Stimulated activated naive B cell treated with anti-CD40 and anti-IgM and Interleukin-4, amounts not matched to agents 10 μg/mL and 1 μg/mL and 100 μg/mL, for 72 hours (primary cell): ENCODE measurements at regions not wholly inside any gene's neighbourhood (a gene's known extent, or its start where the extent isn't known, plus 50 kb on each side); places are given as distances from the start of the nearest gene placed in this dataset.

Experiments
- ATAC-seq, 2 donors: fragments of 150-1000 bp; cut with Tn5 transposase; replicated peaks; 2 replicates each; pipeline ENCODE4 v1.10.0; 2021; ENCODE audit warnings: moderate library complexity in 1 of 2
- DNase-seq: peaks from one replicate; pipeline ENCODE4 v3.0.0; 2021
- H3K27ac Mint-ChIP-seq: one replicate; pipeline ENCODE4 v1.8.0; 2022; ENCODE audit warnings: mild to moderate bottlenecking, mixed read lengths
- H3K27me3 Mint-ChIP-seq, 2 donors: one replicate each; pipeline ENCODE4 v1.8.0; 2022; ENCODE audit warnings: mixed read lengths in 2 of 2
- H3K36me3 Mint-ChIP-seq, 2 donors: one replicate each; pipeline ENCODE4 v1.8.0; 2022; ENCODE audit warnings: mixed read lengths in 2 of 2, mild to moderate bottlenecking in 1 of 2
- H3K4me1 Mint-ChIP-seq, 2 donors: one replicate each; pipeline ENCODE4 v1.8.0; 2022; ENCODE audit warnings: mixed read lengths in 2 of 2, mild to moderate bottlenecking in 1 of 2
- H3K4me3 Mint-ChIP-seq, 2 donors: one replicate each; pipeline ENCODE4 v1.8.0; 2022; ENCODE audit warnings: mild to moderate bottlenecking in 2 of 2, mixed read lengths in 2 of 2, moderate library complexity in 1 of 2
- H3K9me3 Mint-ChIP-seq, 2 donors: one replicate each; pipeline ENCODE4 v1.8.0; 2022; ENCODE audit warnings: mixed read lengths in 2 of 2, mild to moderate bottlenecking in 1 of 2

- Mint-ChIP-seq H3K4me1 (no peaks in the 10 kb centered on the region), H3K4me3 (no peak overlapping the region), H3K9me3 (peaks cover 6 to 15% of the 10 kb centered on the region in 2 donors), H3K27me3 (no peaks in the 10 kb centered on the region), H3K27ac (no peak overlapping the region), H3K36me3 (no peaks in the 10 kb centered on the region)
- ATAC-seq: no peak
- no peak for DNase-seq
Observed at GRCh38 chr14:28542040-28542439, 224.5 kb upstream of the FOXG1 start.

- no peaks in the 10 kb centered on the region for H3K9me3 Mint-ChIP-seq
- H3K36me3 Mint-ChIP-seq: no peaks in the 10 kb centered on the region
- no peak for DNase-seq
- H3K27me3 Mint-ChIP-seq: no peaks in the 10 kb centered on the region
- H3K4me1 Mint-ChIP-seq: no peaks in the 10 kb centered on the region
- H3K4me3 Mint-ChIP-seq: no peak overlapping the region
- H3K27ac Mint-ChIP-seq: no peak overlapping the region
- no peak for ATAC-seq
Observed at GRCh38 chr14:28565345-28565744, 201.2 kb upstream of the FOXG1 start.

GRCh38 chr14:28570391-28570790, 196.2 kb upstream of the FOXG1 start:
- H3K27me3 Mint-ChIP-seq: no peaks in the 10 kb centered on the region
- H3K4me1 Mint-ChIP-seq: no peaks in the 10 kb centered on the region
- DNase-seq (no peak), ATAC-seq (no peak)
- H3K9me3 Mint-ChIP-seq: peaks cover 5 to 9% of the 10 kb centered on the region in 2 donors
- H3K27ac Mint-ChIP-seq: no peak overlapping the region
- H3K4me3 Mint-ChIP-seq: no peak overlapping the region
- H3K36me3 Mint-ChIP-seq: no peaks in the 10 kb centered on the region

- no peak for DNase-seq
- no peak overlapping the region for H3K27ac Mint-ChIP-seq
- ATAC-seq: no peak
- H3K9me3 Mint-ChIP-seq: peaks cover 5 to 9% of the 10 kb centered on the region in 2 donors
- H3K36me3 Mint-ChIP-seq: no peaks in the 10 kb centered on the region
- H3K27me3 Mint-ChIP-seq: no peaks in the 10 kb centered on the region
- no peaks in the 10 kb centered on the region for H3K4me1 Mint-ChIP-seq
- no peak overlapping the region for H3K4me3 Mint-ChIP-seq
Observed at GRCh38 chr14:28571636-28572035, 195.0 kb upstream of the FOXG1 start.

GRCh38 chr14:28576523-28576922, 190.1 kb upstream of the FOXG1 start:
- DNase-seq (no peak), ATAC-seq (no peak)
- no peaks in the 10 kb centered on the region for H3K36me3 Mint-ChIP-seq
- no peak overlapping the region for H3K4me3 Mint-ChIP-seq
- H3K9me3 Mint-ChIP-seq: peaks cover 5 to 9% of the 10 kb centered on the region in 2 donors
- H3K27me3 Mint-ChIP-seq: no peaks in the 10 kb centered on the region
- H3K4me1 Mint-ChIP-seq: no peaks in the 10 kb centered on the region
- no peak overlapping the region for H3K27ac Mint-ChIP-seq

GRCh38 chr14:28577187-28577586, 189.4 kb upstream of the FOXG1 start:
- Mint-ChIP-seq H3K36me3 (no peaks in the 10 kb centered on the region), H3K4me1 (no peaks in the 10 kb centered on the region), H3K27me3 (no peaks in the 10 kb centered on the region), H3K9me3 (peaks cover 5 to 9% of the 10 kb centered on the region in 2 donors), H3K4me3 (no peak overlapping the region), H3K27ac (no peak overlapping the region)
- DNase-seq: no peak
- no peak for ATAC-seq

GRCh38 chr14:28577711-28578131, 188.9 kb upstream of the FOXG1 start:
- Mint-ChIP-seq H3K27ac (no peak overlapping the region), H3K9me3 (peaks cover 3 to 6% of the 10 kb centered on the region in 2 donors), H3K4me3 (no peak overlapping the region), H3K27me3 (no peaks in the 10 kb centered on the region), H3K4me1 (no peaks in the 10 kb centered on the region), H3K36me3 (no peaks in the 10 kb centered on the region)
- no peak for DNase-seq
- no peak for ATAC-seq

GRCh38 chr14:28584951-28585350, 181.6 kb upstream of the FOXG1 start:
- Mint-ChIP-seq H3K27ac (no peak overlapping the region), H3K4me1 (no peaks in the 10 kb centered on the region), H3K36me3 (no peaks in the 10 kb centered on the region), H3K9me3 (peaks cover 0 to 1% of the 10 kb centered on the region in 2 donors), H3K27me3 (no peaks in the 10 kb centered on the region), H3K4me3 (no peak overlapping the region)
- no peak for ATAC-seq
- no peak for DNase-seq

- no peak overlapping the region for H3K27ac Mint-ChIP-seq
- H3K4me3 Mint-ChIP-seq: no peak overlapping the region
- no peaks in the 10 kb centered on the region for H3K4me1 Mint-ChIP-seq
- ATAC-seq: no peak
- H3K27me3 Mint-ChIP-seq: no peaks in the 10 kb centered on the region
- DNase-seq: no peak
- no peaks in the 10 kb centered on the region for H3K36me3 Mint-ChIP-seq
- peaks cover 0 to under 1% of the 10 kb centered on the region in 2 donors for H3K9me3 Mint-ChIP-seq
Observed at GRCh38 chr14:28589792-28590191, 176.8 kb upstream of the FOXG1 start.

GRCh38 chr14:28596391-28596790, 170.2 kb upstream of the FOXG1 start:
- Mint-ChIP-seq H3K9me3 (no peaks in the 10 kb centered on the region), H3K4me3 (no peak overlapping the region), H3K27me3 (no peaks in the 10 kb centered on the region), H3K27ac (no peak overlapping the region), H3K36me3 (no peaks in the 10 kb centered on the region), H3K4me1 (no peaks in the 10 kb centered on the region)
- ATAC-seq: no peak
- DNase-seq: no peak

GRCh38 chr14:28599191-28599590, 167.4 kb upstream of the FOXG1 start:
- no peak overlapping the region for H3K4me3 Mint-ChIP-seq
- no peak for ATAC-seq
- no peaks in the 10 kb centered on the region for H3K36me3 Mint-ChIP-seq
- no peaks in the 10 kb centered on the region for H3K27me3 Mint-ChIP-seq
- no peak for DNase-seq
- H3K27ac Mint-ChIP-seq: no peak overlapping the region
- no peaks in the 10 kb centered on the region for H3K9me3 Mint-ChIP-seq
- no peaks in the 10 kb centered on the region for H3K4me1 Mint-ChIP-seq

- no peak for DNase-seq
- Mint-ChIP-seq H3K27me3 (no peaks in the 10 kb centered on the region), H3K9me3 (no peaks in the 10 kb centered on the region), H3K36me3 (no peaks in the 10 kb centered on the region), H3K4me1 (no peaks in the 10 kb centered on the region), H3K4me3 (no peak overlapping the region), H3K27ac (no peak overlapping the region)
- no peak for ATAC-seq
Observed at GRCh38 chr14:28599605-28600004, 167.0 kb upstream of the FOXG1 start.

- H3K27ac Mint-ChIP-seq: no peak overlapping the region
- H3K36me3 Mint-ChIP-seq: no peaks in the 10 kb centered on the region
- H3K9me3 Mint-ChIP-seq: no peaks in the 10 kb centered on the region
- no peak overlapping the region for H3K4me3 Mint-ChIP-seq
- ATAC-seq: no peak
- H3K4me1 Mint-ChIP-seq: no peaks in the 10 kb centered on the region
- DNase-seq: no peak
- H3K27me3 Mint-ChIP-seq: no peaks in the 10 kb centered on the region
Observed at GRCh38 chr14:28603606-28604005, 163.0 kb upstream of the FOXG1 start.

GRCh38 chr14:28607661-28608060, 158.9 kb upstream of the FOXG1 start:
- H3K4me3 Mint-ChIP-seq: no peak overlapping the region
- no peak overlapping the region for H3K27ac Mint-ChIP-seq
- no peaks in the 10 kb centered on the region for H3K27me3 Mint-ChIP-seq
- H3K36me3 Mint-ChIP-seq: no peaks in the 10 kb centered on the region
- no peak for DNase-seq
- no peaks in the 10 kb centered on the region for H3K4me1 Mint-ChIP-seq
- no peaks in the 10 kb centered on the region for H3K9me3 Mint-ChIP-seq
- no peak for ATAC-seq

GRCh38 chr14:28608443-28608842, 158.1 kb upstream of the FOXG1 start:
- ATAC-seq: no peak
- Mint-ChIP-seq H3K9me3 (no peaks in the 10 kb centered on the region), H3K4me3 (no peak overlapping the region), H3K27ac (no peak overlapping the region), H3K36me3 (no peaks in the 10 kb centered on the region), H3K27me3 (no peaks in the 10 kb centered on the region), H3K4me1 (no peaks in the 10 kb centered on the region)
- DNase-seq: no peak
